ENCODE measurements at regions not wholly inside any gene's neighbourhood (a gene's known extent, or its start where the extent isn't known, plus 50 kb on each side); places are given as distances from the start of the nearest gene placed in this dataset.

GRCh38 chr5:152456815-152457443 is 51.9 kb upstream of the NMUR2 start:
- TF ChIP-seq, protein P1, sequence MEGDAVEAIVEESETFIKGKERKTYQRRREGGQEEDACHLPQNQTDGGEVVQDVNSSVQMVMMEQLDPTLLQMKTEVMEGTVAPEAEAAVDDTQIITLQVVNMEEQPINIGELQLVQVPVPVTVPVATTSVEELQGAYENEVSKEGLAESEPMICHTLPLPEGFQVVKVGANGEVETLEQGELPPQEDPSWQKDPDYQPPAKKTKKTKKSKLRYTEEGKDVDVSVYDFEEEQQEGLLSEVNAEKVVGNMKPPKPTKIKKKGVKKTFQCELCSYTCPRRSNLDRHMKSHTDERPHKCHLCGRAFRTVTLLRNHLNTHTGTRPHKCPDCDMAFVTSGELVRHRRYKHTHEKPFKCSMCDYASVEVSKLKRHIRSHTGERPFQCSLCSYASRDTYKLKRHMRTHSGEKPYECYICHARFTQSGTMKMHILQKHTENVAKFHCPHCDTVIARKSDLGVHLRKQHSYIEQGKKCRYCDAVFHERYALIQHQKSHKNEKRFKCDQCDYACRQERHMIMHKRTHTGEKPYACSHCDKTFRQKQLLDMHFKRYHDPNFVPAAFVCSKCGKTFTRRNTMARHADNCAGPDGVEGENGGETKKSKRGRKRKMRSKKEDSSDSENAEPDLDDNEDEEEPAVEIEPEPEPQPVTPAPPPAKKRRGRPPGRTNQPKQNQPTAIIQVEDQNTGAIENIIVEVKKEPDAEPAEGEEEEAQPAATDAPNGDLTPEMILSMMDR (IDR thresholded peaks at IDR 0.05; ENCODE audit: low read depth, low read length): no peak

GRCh38 chr5:152462021-152462721 is 57.1 kb upstream of the NMUR2 start:
- H3K4me3 ChIP-seq (replicated peaks in 1 of 2; ENCODE audit: low read depth in 2 of 2, low read length in 2 of 2): no peak overlapping the region
- TF ChIP-seq, protein P1 (IDR thresholded peaks at IDR 0.05; ENCODE audit: low read depth, low read length): peak; percentile 22
- DNase-seq (ENCODE audit: low read depth in 2 of 2): peak in 1 of 2 donors; percentile 7

More at GRCh38 chr5:152456815-152457443, 51.9 kb upstream of the NMUR2 start:
- DNase-seq (ENCODE audit: low read depth in 2 of 2): no peak
- H3K4me3 ChIP-seq (replicated peaks in 1 of 2; ENCODE audit: low read depth in 2 of 2, low read length in 2 of 2): no peak overlapping the region

DNA sequence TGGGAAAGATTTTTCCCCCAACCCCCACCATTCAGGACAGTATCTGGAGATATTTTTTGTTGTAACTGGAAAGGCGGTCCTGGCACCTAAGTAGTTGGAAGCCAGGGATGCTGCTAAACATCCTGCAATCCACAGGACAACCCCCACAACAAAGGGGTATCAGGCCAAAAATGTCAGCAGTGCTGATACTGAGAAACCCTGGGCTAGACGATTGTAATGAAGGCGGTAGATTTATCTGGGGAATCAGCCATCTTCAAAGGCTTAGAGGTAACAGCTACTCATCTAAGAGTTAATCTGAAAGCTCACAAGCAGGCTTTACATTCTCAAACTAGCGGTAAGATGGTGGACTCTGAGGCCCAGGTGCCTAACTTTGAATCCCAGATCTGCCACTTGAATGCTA is 59.0 kb upstream of the NMUR2 start:
- no peak for DNase-seq (ENCODE audit: low read depth in 2 of 2)
- no peak overlapping the region for H3K4me3 ChIP-seq (replicated peaks in 1 of 2; ENCODE audit: low read depth in 2 of 2, low read length in 2 of 2)
- TF ChIP-seq, protein P1 (IDR thresholded peaks at IDR 0.05; ENCODE audit: low read depth, low read length): no peak

DNA sequence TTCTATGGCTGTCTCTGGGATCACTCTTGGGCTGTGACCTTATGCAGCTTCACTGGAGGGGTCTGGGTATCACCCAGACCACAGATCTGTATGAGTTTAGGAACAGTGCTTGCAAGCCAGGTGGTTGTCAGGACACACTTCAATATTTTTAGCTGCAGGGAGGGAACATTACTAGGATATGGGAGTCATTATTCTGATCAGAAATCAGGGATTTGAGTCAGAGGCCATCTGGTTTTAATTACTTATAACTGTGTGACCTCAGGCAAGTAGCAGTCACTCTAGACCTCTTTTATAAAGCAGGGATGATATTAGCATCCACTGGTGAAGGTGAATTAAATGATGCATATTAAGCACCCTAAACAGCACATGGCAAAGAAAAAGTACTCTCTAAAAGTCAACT is 60.1 kb upstream of the NMUR2 start:
- TF ChIP-seq, protein P1 (IDR thresholded peaks at IDR 0.05; ENCODE audit: low read depth, low read length): no peak
- DNase-seq (ENCODE audit: low read depth in 2 of 2): no peak
- no peak overlapping the region for H3K4me3 ChIP-seq (replicated peaks in 1 of 2; ENCODE audit: low read depth in 2 of 2, low read length in 2 of 2)

- H3K4me3 ChIP-seq (replicated peaks in 1 of 2; ENCODE audit: low read depth in 2 of 2, low read length in 2 of 2): no peak overlapping the region
- no peak for DNase-seq (ENCODE audit: low read depth in 2 of 2)
- TF ChIP-seq, protein P1 (IDR thresholded peaks at IDR 0.05; ENCODE audit: low read depth, low read length): no peak
These were observed 61.1 kb upstream of the NMUR2 start for GRCh38 chr5:152466085-152466745.

- H3K4me3 ChIP-seq (replicated peaks in 1 of 2; ENCODE audit: low read depth in 2 of 2, low read length in 2 of 2): no peak overlapping the region
- TF ChIP-seq, protein P1 (IDR thresholded peaks at IDR 0.05; ENCODE audit: low read depth, low read length): no peak
- DNase-seq (ENCODE audit: low read depth in 2 of 2): no peak
These were observed 65.1 kb upstream of the NMUR2 start for GRCh38 chr5:152470167-152470566.
